WTC11 (cell line): ENCODE measurements at regions not wholly inside any gene's neighbourhood (a gene's known extent, or its start where the extent isn't known, plus 50 kb on each side); places are given as distances from the start of the nearest gene placed in this dataset.

Source experiments
- CREB1 ChIP-seq: sonication (generic); formaldehyde crosslinking; IDR thresholded peaks from 2 replicates; pipeline ENCODE4 v1.8.0; 2023; ENCODE audit warnings: mild to moderate bottlenecking, missing genetic modification reagents
- CREM ChIP-seq: sonication (generic); formaldehyde crosslinking; IDR thresholded peaks from 2 replicates; pipeline ENCODE4 v1.8.1; 2022; ENCODE audit warnings: mild to moderate bottlenecking, missing genetic modification reagents, moderate library complexity
- JUN ChIP-seq: sonication (generic); formaldehyde crosslinking; IDR thresholded peaks from 2 replicates; pipeline ENCODE4 v1.8.0; 2023; ENCODE audit warnings: mild to moderate bottlenecking, missing genetic modification reagents
- NFYB ChIP-seq: sonication (generic); formaldehyde crosslinking; conservative IDR thresholded peaks from 2 replicates; pipeline ENCODE4 v1.8.0; 2022; ENCODE audit warnings: low read depth, missing genetic modification reagents
- SMAD3 ChIP-seq: sonication (generic); formaldehyde crosslinking; IDR thresholded peaks from 2 replicates; pipeline ENCODE4 v1.8.0; 2022; ENCODE audit warnings: missing genetic modification reagents, mild to moderate bottlenecking, borderline replicate concordance
- ZNF232 ChIP-seq: sonication (generic); formaldehyde crosslinking; IDR thresholded peaks from 2 replicates; pipeline ENCODE4 v1.8.0; 2022; ENCODE audit warnings: mild to moderate bottlenecking, missing genetic modification reagents
- TF ChIP-seq, protein P1 (sequence below): fragments of 200-600 bp; IDR thresholded peaks from 2 replicates; pipeline ENCODE4 v1.8.0; 2022; ENCODE audit warnings: antibody characterized with exemption

DNA sequence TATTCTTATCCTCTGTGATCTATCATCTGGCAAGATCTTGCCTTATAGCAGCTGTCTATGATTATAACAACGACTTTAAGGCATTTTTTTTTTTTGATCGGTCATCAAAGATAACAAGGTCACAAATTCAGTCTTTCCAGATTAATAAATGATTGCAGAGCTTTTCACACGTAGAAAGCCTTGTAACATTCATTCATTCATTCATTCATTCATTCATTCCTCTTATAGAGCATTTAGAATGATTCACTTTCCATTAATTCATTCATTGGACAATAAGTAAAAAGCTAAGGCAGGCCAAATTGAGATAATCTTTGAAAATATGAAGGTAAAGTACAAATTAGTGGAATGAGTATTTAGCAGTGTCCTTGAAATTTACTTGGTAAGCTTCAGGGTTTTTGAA is 223.7 kb downstream of the NUP35 start:
- TF ChIP-seq ZNF232 (CRISPR knock-in tag) = no peak
- TF ChIP-seq, protein P1, sequence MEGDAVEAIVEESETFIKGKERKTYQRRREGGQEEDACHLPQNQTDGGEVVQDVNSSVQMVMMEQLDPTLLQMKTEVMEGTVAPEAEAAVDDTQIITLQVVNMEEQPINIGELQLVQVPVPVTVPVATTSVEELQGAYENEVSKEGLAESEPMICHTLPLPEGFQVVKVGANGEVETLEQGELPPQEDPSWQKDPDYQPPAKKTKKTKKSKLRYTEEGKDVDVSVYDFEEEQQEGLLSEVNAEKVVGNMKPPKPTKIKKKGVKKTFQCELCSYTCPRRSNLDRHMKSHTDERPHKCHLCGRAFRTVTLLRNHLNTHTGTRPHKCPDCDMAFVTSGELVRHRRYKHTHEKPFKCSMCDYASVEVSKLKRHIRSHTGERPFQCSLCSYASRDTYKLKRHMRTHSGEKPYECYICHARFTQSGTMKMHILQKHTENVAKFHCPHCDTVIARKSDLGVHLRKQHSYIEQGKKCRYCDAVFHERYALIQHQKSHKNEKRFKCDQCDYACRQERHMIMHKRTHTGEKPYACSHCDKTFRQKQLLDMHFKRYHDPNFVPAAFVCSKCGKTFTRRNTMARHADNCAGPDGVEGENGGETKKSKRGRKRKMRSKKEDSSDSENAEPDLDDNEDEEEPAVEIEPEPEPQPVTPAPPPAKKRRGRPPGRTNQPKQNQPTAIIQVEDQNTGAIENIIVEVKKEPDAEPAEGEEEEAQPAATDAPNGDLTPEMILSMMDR = no peak
- TF ChIP-seq JUN = no peak
- no peak for TF ChIP-seq CREB1 (CRISPR knock-in tag)
- no peak for TF ChIP-seq SMAD3
- no peak for TF ChIP-seq NFYB (CRISPR knock-in tag)
- no peak for TF ChIP-seq CREM (CRISPR knock-in tag)
